Testis (tissue), 2 donors: ENCODE measurements at regions not wholly inside any gene's neighbourhood (a gene's known extent, or its start where the extent isn't known, plus 50 kb on each side); places are given as distances from the start of the nearest gene placed in this dataset.

Experiments used
- DNase-seq: peaks from one replicate; pipeline ENCODE4 v3.0.0-alpha.2; 2019
- H3K27ac ChIP-seq, 2 donors: fragments of 200-600 bp; sonication (generic); one replicate each; pipeline ENCODE4 v1.5.1; 2019
- H3K27me3 ChIP-seq: fragments of 200-600 bp; sonication (generic); one replicate; pipeline ENCODE4 v1.5.1; 2019
- H3K36me3 ChIP-seq: fragments of 200-600 bp; sonication (generic); one replicate; pipeline ENCODE4 v1.5.1; 2017; ENCODE audit warnings: low read depth; ENCODE audit errors: missing control alignments
- H3K4me1 ChIP-seq: fragments of 200-600 bp; sonication (generic); one replicate; pipeline ENCODE4 v1.5.1; 2019
- H3K4me3 ChIP-seq, 2 donors: fragments of 200-600 bp; sonication (generic); one replicate each; pipeline ENCODE4 v1.5.1; 2017 to 2019
- H3K9me3 ChIP-seq: fragments of 200-600 bp; sonication (generic); one replicate; pipeline ENCODE4 v1.5.1; 2017
- CTCF ChIP-seq, 3 experiments: fragments of 450-650 bp in 2 of 3; fragments of 200-600 bp in 1 of 3; sonication (generic) in 1 of 3; IDR thresholded peaks; one replicate each; pipeline ENCODE4 v1.5.1; 2016 to 2019; ENCODE audit warnings: antibody characterized with exemption in 3 of 3, mild to moderate bottlenecking in 2 of 3, moderate library complexity in 1 of 3
- POLR2A ChIP-seq: fragments of 450-650 bp; IDR thresholded peaks from one replicate; pipeline ENCODE4 v1.6.1; 2017; ENCODE audit warnings: antibody characterized with exemption, mild to moderate bottlenecking, moderate library complexity
- WGBS, 2 donors: methylation state at CpG; one replicate each; pipeline ENCODE4 v1.1.5; 2018; 5-methylcytosine and 5-hydroxymethylcytosine counted together
- intact Hi-C: fragments of 100-400 bp; cut with DNase I; formaldehyde crosslinking; loops from one replicate; pipeline ENCODE4 v1.15.1; 2023; ENCODE audit warnings: low total_unique reads

DNA sequence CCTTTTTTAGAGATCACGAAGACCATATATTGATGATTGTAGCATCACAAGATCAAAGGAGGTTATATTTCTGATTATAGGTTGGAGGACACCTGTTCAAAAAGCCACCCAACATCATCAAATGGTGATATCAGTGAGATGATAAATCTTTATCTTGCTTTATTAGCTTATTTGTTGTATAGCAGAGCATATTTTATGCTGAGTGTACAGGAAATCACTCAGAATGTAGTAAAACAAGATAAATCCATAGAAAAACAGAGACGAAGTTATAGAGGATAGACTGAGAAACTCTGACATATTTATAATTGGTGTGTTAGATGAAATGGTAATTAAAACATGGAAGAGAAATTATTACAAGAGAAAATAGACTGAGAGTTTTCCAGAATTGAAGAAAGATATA, 69.8 kb upstream of the DMAC1 start:
- intact Hi-C loops: no loop called here
- Histone ChIP-seq H3K36me3 (no peaks in the 10 kb centered on the region), H3K27me3 (no peaks in the 10 kb centered on the region), H3K27ac (no peak overlapping the region), H3K4me3 (no peak overlapping the region), H3K4me1 (no peaks in the 10 kb centered on the region), H3K9me3 (no peaks in the 10 kb centered on the region)
- no peak for DNase-seq
- TF ChIP-seq POLR2A: no peak
- no peak for TF ChIP-seq CTCF (IDR thresholded peaks at IDR 0.05)
- 74 to 78% methylated on average over 2 of the region's 2 CpGs for WGBS, 2 donors

GRCh38 chr9:7862170-7862569, 62.6 kb upstream of the DMAC1 start:
- Histone ChIP-seq H3K9me3 (no peaks in the 10 kb centered on the region), H3K27me3 (no peaks in the 10 kb centered on the region), H3K36me3 (no peaks in the 10 kb centered on the region), H3K4me1 (no peaks in the 10 kb centered on the region), H3K27ac (no peak overlapping the region), H3K4me3 (no peak overlapping the region)
- intact Hi-C loops: no loop called here
- 89 to 98% methylated on average over 2 of the region's 2 CpGs for WGBS, 2 donors
- no peak for DNase-seq
- no peak for TF ChIP-seq CTCF (IDR thresholded peaks at IDR 0.05)
- no peak for TF ChIP-seq POLR2A

DNA sequence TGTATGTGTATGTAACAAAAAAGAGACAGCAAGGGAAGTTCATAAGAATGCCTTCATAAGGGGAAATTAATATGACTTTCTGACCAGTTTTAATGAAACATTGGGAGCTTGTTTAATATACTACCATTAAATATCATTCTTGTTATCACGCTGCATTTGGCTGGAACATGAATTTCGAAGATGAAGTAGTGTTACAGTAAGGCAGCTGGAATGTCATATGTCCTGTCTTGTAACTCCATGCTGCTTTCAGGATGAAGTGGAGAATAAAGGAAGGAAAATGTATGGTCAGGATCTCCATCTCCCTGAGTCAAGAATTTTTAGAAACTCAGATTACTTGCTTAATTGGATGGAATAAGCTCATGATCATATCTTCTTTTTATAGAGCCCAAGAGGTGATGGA, 61.5 kb upstream of the DMAC1 start:
- no peaks in the 10 kb centered on the region for H3K9me3 ChIP-seq
- no peak overlapping the region for H3K27ac ChIP-seq
- no peaks in the 10 kb centered on the region for H3K4me1 ChIP-seq
- TF ChIP-seq POLR2A (no peak), CTCF (IDR thresholded peaks at IDR 0.05) (no peak)
- WGBS, 2 donors: 68 to 79% methylated on average over 2 of the region's 2 CpGs
- no peak for DNase-seq
- H3K27me3 ChIP-seq: no peaks in the 10 kb centered on the region
- no peak overlapping the region for H3K4me3 ChIP-seq
- intact Hi-C loops: no loop called here
- H3K36me3 ChIP-seq: no peaks in the 10 kb centered on the region

GRCh38 chr9:7860335-7860709, 60.7 kb upstream of the DMAC1 start:
- Histone ChIP-seq H3K27me3 (no peaks in the 10 kb centered on the region), H3K27ac (no peak overlapping the region), H3K36me3 (no peaks in the 10 kb centered on the region), H3K9me3 (no peaks in the 10 kb centered on the region), H3K4me3 (no peak overlapping the region), H3K4me1 (no peaks in the 10 kb centered on the region)
- DNase-seq: no peak
- intact Hi-C loops: no loop called here
- WGBS, 2 donors: 88 to 100% methylated on average over 1 of the region's 1 CpG
- TF ChIP-seq POLR2A (no peak), CTCF (IDR thresholded peaks at IDR 0.05) (no peak)

- H3K4me3 ChIP-seq: no peak overlapping the region
- no peaks in the 10 kb centered on the region for H3K9me3 ChIP-seq
- no peaks in the 10 kb centered on the region for H3K27me3 ChIP-seq
- H3K27ac ChIP-seq: no peak overlapping the region
- DNase-seq: no peak
- H3K36me3 ChIP-seq: no peaks in the 10 kb centered on the region
- TF ChIP-seq POLR2A (no peak), CTCF (IDR thresholded peaks at IDR 0.05) (no peak)
- intact Hi-C loops: no loop called here
- 69 to 76% methylated on average over 3 of the region's 3 CpGs for WGBS, 2 donors
- H3K4me1 ChIP-seq: no peaks in the 10 kb centered on the region
Measured at GRCh38 chr9:7859701-7860334, 60.2 kb upstream of the DMAC1 start.
